DOHH2 (cell line): ENCODE measurements at regions not wholly inside any gene's neighbourhood (a gene's known extent, or its start where the extent isn't known, plus 50 kb on each side); places are given as distances from the start of the nearest gene placed in this dataset.

Experiments
- H3F3A ChIP-seq: fragments of 200-600 bp; sonication (generic), shearing (Covaris generic); 2 replicates; pipeline ENCODE4 v1.6.0; 2016; ENCODE audit warnings: antibody characterized with exemption, mild to moderate bottlenecking; ENCODE audit not compliant: control insufficient read depth, insufficient read depth
- H3K27ac ChIP-seq: fragments of 200-600 bp; sonication (generic); 2 replicates; pipeline ENCODE4 v1.5.1; 2014; ENCODE audit warnings: low read depth, mild to moderate bottlenecking, low read length, moderate library complexity
- H3K27me3 ChIP-seq: fragments of 200-600 bp; sonication (generic); 2 replicates; pipeline ENCODE4 v1.6.1; 2014; ENCODE audit warnings: mild to moderate bottlenecking, low read length, mixed read lengths; ENCODE audit not compliant: control insufficient read depth
- H3K36me3 ChIP-seq: fragments of 200-600 bp; sonication (generic); 2 replicates; pipeline ENCODE4 v1.6.1; 2014; ENCODE audit warnings: mild to moderate bottlenecking, low read length, moderate library complexity, mixed read lengths; ENCODE audit not compliant: control insufficient read depth
- H3K4me1 ChIP-seq: fragments of 200-600 bp; sonication (generic); 2 replicates; pipeline ENCODE4 v1.6.1; 2014; ENCODE audit warnings: mild to moderate bottlenecking, low read length, mixed read lengths; ENCODE audit not compliant: control insufficient read depth
- H3K4me2 ChIP-seq: fragments of 200-600 bp; sonication (generic); 2 replicates; pipeline ENCODE4 v1.6.0; 2014; ENCODE audit warnings: mild to moderate bottlenecking, low read length, moderate library complexity
- H3K4me3 ChIP-seq: fragments of 200-600 bp; sonication (generic); 2 replicates; pipeline ENCODE4 v1.5.1; 2014; ENCODE audit warnings: mild to moderate bottlenecking, low read length, mixed read lengths
- H3K79me2 ChIP-seq: fragments of 200-600 bp; sonication (generic); 2 replicates; pipeline ENCODE4 v1.6.1; 2014; ENCODE audit warnings: mild to moderate bottlenecking, low read length, mixed read lengths; ENCODE audit not compliant: control insufficient read depth
- H3K9me2 ChIP-seq: fragments of 200-600 bp; sonication (generic); replicated peaks from 2 replicates; pipeline ENCODE4 v1.6.1; 2014; ENCODE audit warnings: mild to moderate bottlenecking, low read length, mixed read lengths; ENCODE audit not compliant: control insufficient read depth
- H3K9me3 ChIP-seq: fragments of 200-600 bp; sonication (generic); 2 replicates; pipeline ENCODE4 v1.6.1; 2014; ENCODE audit warnings: antibody characterized with exemption, low read length, mixed read lengths; ENCODE audit not compliant: control insufficient read depth, insufficient read depth
- H4K20me1 ChIP-seq: fragments of 200-600 bp; sonication (generic); 2 replicates; pipeline ENCODE4 v1.6.0; 2014; ENCODE audit warnings: low read depth, mild to moderate bottlenecking, antibody characterized with exemption, low read length, moderate library complexity; ENCODE audit not compliant: control insufficient read depth, insufficient read depth
- EZH2phosphoT487 ChIP-seq: fragments of 200-600 bp; sonication (generic); IDR thresholded peaks from 2 replicates; pipeline ENCODE4 v1.6.1; 2017; ENCODE audit warnings: borderline replicate concordance, mild to moderate bottlenecking, antibody characterized with exemption, low read length, moderate library complexity, mixed read lengths
- TF ChIP-seq, protein P1 (sequence below): fragments of 200-600 bp; sonication (generic); IDR thresholded peaks from one replicate; pipeline ENCODE4 v1.5.1; 2014; ENCODE audit warnings: antibody characterized with exemption, mild to moderate bottlenecking, low read depth, low read length; ENCODE audit not compliant: poor library complexity, severe bottlenecking

DNA sequence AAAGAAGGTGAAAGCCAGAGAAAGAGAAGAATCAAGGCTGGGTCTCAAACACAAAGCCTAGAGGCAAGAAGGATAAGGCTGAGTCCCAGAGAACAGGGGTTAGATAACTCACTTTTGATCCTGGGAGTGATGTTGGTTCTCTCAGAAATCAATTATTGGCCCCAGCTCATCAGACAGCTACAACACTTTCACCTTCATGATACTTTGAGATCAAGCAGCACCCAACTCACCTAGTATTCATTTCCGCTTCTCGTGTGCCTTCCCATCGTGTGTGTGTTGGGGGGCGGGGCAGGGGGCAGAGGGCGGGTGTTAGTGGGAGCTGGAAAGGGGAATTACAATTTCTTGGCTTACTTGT, 92.2 kb upstream of the RAD23B start:
- TF ChIP-seq EZH2phosphoT487: no peak
- TF ChIP-seq, protein P1, sequence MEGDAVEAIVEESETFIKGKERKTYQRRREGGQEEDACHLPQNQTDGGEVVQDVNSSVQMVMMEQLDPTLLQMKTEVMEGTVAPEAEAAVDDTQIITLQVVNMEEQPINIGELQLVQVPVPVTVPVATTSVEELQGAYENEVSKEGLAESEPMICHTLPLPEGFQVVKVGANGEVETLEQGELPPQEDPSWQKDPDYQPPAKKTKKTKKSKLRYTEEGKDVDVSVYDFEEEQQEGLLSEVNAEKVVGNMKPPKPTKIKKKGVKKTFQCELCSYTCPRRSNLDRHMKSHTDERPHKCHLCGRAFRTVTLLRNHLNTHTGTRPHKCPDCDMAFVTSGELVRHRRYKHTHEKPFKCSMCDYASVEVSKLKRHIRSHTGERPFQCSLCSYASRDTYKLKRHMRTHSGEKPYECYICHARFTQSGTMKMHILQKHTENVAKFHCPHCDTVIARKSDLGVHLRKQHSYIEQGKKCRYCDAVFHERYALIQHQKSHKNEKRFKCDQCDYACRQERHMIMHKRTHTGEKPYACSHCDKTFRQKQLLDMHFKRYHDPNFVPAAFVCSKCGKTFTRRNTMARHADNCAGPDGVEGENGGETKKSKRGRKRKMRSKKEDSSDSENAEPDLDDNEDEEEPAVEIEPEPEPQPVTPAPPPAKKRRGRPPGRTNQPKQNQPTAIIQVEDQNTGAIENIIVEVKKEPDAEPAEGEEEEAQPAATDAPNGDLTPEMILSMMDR: no peak
- H3K4me1 ChIP-seq: no peaks in the 10 kb centered on the region
- H3K79me2 ChIP-seq: no peaks in the 10 kb centered on the region
- H3K9me3 ChIP-seq: no peaks in the 10 kb centered on the region
- no peaks in the 10 kb centered on the region for H4K20me1 ChIP-seq
- H3K27ac ChIP-seq: no peak overlapping the region
- no peaks in the 10 kb centered on the region for H3K9me2 ChIP-seq
- H3F3A ChIP-seq: no peaks in the 10 kb centered on the region
- H3K36me3 ChIP-seq: no peaks in the 10 kb centered on the region
- no peak overlapping the region for H3K4me3 ChIP-seq
- no peak overlapping the region for H3K4me2 ChIP-seq
- H3K27me3 ChIP-seq: 0 out of 2 replicates have a peak, but pooled peaks cover 2% of the 10 kb centered on the region

DNA sequence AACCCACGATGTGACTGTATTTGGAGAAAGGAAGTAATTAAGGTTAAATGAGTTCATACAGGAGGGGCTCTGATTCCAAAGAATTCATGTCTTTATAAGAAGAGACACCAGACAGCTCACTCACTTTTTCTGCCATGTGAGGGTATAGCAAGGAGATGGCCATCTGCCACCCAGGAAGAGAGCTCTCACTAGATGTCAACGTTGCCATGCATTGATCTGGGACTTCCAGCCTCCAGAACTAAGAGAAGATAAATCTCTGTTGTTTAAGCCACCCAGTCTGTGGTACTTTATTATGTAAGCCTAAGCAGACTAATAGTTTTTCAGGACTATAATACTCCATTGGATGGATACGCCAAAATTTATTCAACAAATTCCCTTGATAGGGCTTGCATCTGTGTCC, 89.8 kb upstream of the RAD23B start:
- TF ChIP-seq, protein P1: no peak
- TF ChIP-seq EZH2phosphoT487: no peak
- no peaks in the 10 kb centered on the region for H3K4me1 ChIP-seq
- no peak overlapping the region for H3K27ac ChIP-seq
- no peak overlapping the region for H3K4me2 ChIP-seq
- H3K79me2 ChIP-seq: no peaks in the 10 kb centered on the region
- H3K9me2 ChIP-seq: no peaks in the 10 kb centered on the region
- 0 out of 2 replicates have a peak, but pooled peaks cover 2% of the 10 kb centered on the region for H3K27me3 ChIP-seq
- H3K9me3 ChIP-seq: no peaks in the 10 kb centered on the region
- H3K36me3 ChIP-seq: no peaks in the 10 kb centered on the region
- H3K4me3 ChIP-seq: no peak overlapping the region
- no peaks in the 10 kb centered on the region for H3F3A ChIP-seq
- H4K20me1 ChIP-seq: no peaks in the 10 kb centered on the region

DNA sequence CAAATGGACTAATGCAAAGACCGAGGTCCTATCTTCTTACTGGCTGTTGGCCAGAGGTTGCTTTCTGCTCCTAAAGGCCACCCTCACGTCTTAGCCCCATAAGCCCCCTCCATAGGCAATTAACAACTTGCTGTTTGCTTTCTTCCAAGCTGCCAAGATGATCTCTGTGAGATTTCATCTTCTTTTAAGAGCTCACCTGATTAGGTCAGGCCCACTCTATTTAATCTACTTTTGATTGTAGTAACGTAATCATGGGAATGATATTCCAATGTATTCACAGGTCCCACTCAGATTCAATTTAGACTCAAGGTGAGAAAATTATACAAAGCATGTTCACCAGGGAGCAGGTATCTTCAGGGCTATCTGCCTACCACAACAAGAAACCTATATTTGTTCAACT, 84.4 kb upstream of the RAD23B start:
- Histone ChIP-seq H3K4me3 (no peak overlapping the region), H3K4me1 (no peaks in the 10 kb centered on the region), H3F3A (no peaks in the 10 kb centered on the region), H3K4me2 (no peak overlapping the region), H3K27ac (no peak overlapping the region), H3K27me3 (0 out of 2 replicates have a peak, but pooled peaks cover 2% of the 10 kb centered on the region), H4K20me1 (no peaks in the 10 kb centered on the region), H3K79me2 (no peaks in the 10 kb centered on the region), H3K9me2 (no peaks in the 10 kb centered on the region; the same call in 1 of the 2 replicates), H3K36me3 (no peaks in the 10 kb centered on the region), H3K9me3 (no peaks in the 10 kb centered on the region)
- TF ChIP-seq EZH2phosphoT487: no peak
- TF ChIP-seq, protein P1: no peak

DNA sequence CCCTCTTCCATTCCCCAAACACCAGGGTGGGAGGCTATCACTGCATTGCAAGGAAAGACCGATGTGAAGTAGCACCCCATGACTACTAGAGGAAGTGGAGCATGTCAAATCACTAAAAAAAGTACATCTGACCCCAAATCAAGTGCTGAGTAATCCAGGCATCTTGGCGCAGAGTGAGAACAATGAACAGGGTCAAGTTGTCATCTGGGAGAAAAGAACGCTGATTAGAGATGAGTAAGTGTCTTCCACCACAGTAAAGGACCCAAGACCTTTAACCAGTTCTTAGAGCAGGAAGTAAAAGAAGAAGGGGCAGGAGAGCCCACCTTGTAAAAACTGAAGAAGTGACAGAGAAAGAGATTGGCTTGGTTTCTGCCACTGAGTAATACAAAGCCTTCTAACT, 75.0 kb upstream of the RAD23B start:
- Histone ChIP-seq H3K36me3 (no peaks in the 10 kb centered on the region), H3K4me2 (no peak overlapping the region), H3K4me1 (no peaks in the 10 kb centered on the region), H4K20me1 (no peaks in the 10 kb centered on the region), H3K27ac (no peak overlapping the region), H3F3A (no peaks in the 10 kb centered on the region), H3K9me3 (no peaks in the 10 kb centered on the region), H3K79me2 (no peaks in the 10 kb centered on the region), H3K4me3 (no peak overlapping the region), H3K27me3 (no peaks in the 10 kb centered on the region), H3K9me2 (no peaks in the 10 kb centered on the region)
- no peak for TF ChIP-seq EZH2phosphoT487
- TF ChIP-seq, protein P1: no peak
